GM18502 (cell line): ENCODE measurements at regions not wholly inside any gene's neighbourhood (a gene's known extent, or its start where the extent isn't known, plus 50 kb on each side); places are given as distances from the start of the nearest gene placed in this dataset.

Experiments used
- ATAC-seq: cut with Tn5 transposase; IDR thresholded peaks from one replicate; pipeline ENCODE4 v1.9.1; 2021; ENCODE audit warnings: mild to moderate bottlenecking; ENCODE audit not compliant: unreplicated experiment, poor library complexity

- no peak for ATAC-seq
Measured at GRCh38 chr12:17278946-17279345, 673.0 kb upstream of the LMO3 start.

- no peak for ATAC-seq
Measured at GRCh38 chr12:17276196-17276595, 670.2 kb upstream of the LMO3 start.

- no peak for ATAC-seq
Measured at GRCh38 chr12:17266856-17267255, 660.9 kb upstream of the LMO3 start.

- no peak for ATAC-seq
Measured at GRCh38 chr12:17264603-17265002, 658.6 kb upstream of the LMO3 start.

- no peak for ATAC-seq
Measured at GRCh38 chr12:17239874-17240273, 633.9 kb upstream of the LMO3 start.

GRCh38 chr12:17235996-17236395, 630.0 kb upstream of the LMO3 start:
- no peak for ATAC-seq

GRCh38 chr12:17215759-17216570, 610.0 kb upstream of the LMO3 start:
- ATAC-seq = no peak

- no peak for ATAC-seq
Measured at GRCh38 chr12:17214929-17215328, 609.0 kb upstream of the LMO3 start.

- no peak for ATAC-seq
Measured at GRCh38 chr12:17206553-17206952, 600.6 kb upstream of the LMO3 start.

GRCh38 chr12:17204289-17205054, 598.5 kb upstream of the LMO3 start:
- no peak for ATAC-seq

- no peak for ATAC-seq
Measured at GRCh38 chr12:17203497-17203896, 597.5 kb upstream of the LMO3 start.

- no peak for ATAC-seq
Measured at GRCh38 chr12:17197971-17198370, 592.0 kb upstream of the LMO3 start.

GRCh38 chr12:17192721-17193120, 586.8 kb upstream of the LMO3 start:
- no peak for ATAC-seq

- ATAC-seq = no peak
Measured at GRCh38 chr12:17169726-17170471, 563.9 kb upstream of the LMO3 start.

- ATAC-seq = no peak
Measured at GRCh38 chr12:17159506-17160300, 553.7 kb upstream of the LMO3 start.

- ATAC-seq = no peak
Measured at GRCh38 chr12:17158201-17158600, 552.2 kb upstream of the LMO3 start.

- ATAC-seq = no peak
Measured at GRCh38 chr12:17151917-17152316, 546.0 kb upstream of the LMO3 start.

- no peak for ATAC-seq
Measured at GRCh38 chr12:17148706-17149105, 542.7 kb upstream of the LMO3 start.

- no peak for ATAC-seq
Measured at GRCh38 chr12:17142856-17143255, 536.9 kb upstream of the LMO3 start.

GRCh38 chr12:17139931-17140330, 534.0 kb upstream of the LMO3 start:
- ATAC-seq = no peak
